GM21526 (cell line): ENCODE measurements at regions not wholly inside any gene's neighbourhood (a gene's known extent, or its start where the extent isn't known, plus 50 kb on each side); places are given as distances from the start of the nearest gene placed in this dataset.

Experiments used
- ATAC-seq: cut with Tn5 transposase; IDR thresholded peaks from one replicate; pipeline ENCODE4 v1.9.1; 2021; ENCODE audit warnings: moderate library complexity; ENCODE audit not compliant: unreplicated experiment, low FRiP score

- no peak for ATAC-seq
These were observed 118.3 kb upstream of the NCK2 start for GRCh38 chr2:105626212-105626965.

GRCh38 chr2:105625632-105626031 is 119.1 kb upstream of the NCK2 start:
- no peak for ATAC-seq

- no peak for ATAC-seq
These were observed 123.7 kb upstream of the NCK2 start for GRCh38 chr2:105621038-105621437.

DNA sequence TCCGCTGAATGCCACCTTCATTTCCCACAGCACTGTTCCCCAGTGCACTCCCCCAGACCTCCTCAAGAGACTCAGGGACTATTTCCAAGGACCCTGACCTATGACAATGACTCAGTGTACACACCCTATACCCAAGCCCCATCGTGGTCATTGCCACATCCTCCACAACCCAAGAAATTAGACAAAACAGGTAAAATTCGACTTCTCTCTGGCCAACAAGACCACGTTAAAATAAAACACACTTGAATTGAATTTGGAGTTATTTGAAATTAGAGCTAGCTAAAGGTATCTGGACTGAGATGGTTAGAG is 126.4 kb upstream of the NCK2 start:
- no peak for ATAC-seq

GRCh38 chr2:105617631-105618350 is 126.9 kb upstream of the NCK2 start:
- ATAC-seq = no peak

GRCh38 chr2:105615305-105615704 is 129.4 kb upstream of the NCK2 start:
- no peak for ATAC-seq

- no peak for ATAC-seq
These were observed 132.8 kb upstream of the NCK2 start for GRCh38 chr2:105611811-105612424.

DNA sequence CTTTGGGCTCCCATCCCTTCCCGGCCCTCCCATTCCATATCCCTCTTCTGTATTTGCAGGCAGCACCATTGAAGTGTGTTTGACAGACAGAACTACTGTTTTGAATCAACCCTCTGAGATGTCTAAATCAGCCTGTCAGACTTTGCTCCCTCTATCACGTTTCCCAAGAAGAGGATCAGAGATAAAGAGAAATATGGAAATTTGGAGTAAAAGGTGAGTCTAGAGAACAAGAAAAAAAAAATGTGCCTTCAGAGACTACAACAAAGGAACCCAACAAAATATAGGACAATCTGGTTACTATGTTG is 133.4 kb upstream of the NCK2 start:
- ATAC-seq = no peak

- no peak for ATAC-seq
These were observed 134.0 kb upstream of the NCK2 start for GRCh38 chr2:105610576-105611332.

DNA sequence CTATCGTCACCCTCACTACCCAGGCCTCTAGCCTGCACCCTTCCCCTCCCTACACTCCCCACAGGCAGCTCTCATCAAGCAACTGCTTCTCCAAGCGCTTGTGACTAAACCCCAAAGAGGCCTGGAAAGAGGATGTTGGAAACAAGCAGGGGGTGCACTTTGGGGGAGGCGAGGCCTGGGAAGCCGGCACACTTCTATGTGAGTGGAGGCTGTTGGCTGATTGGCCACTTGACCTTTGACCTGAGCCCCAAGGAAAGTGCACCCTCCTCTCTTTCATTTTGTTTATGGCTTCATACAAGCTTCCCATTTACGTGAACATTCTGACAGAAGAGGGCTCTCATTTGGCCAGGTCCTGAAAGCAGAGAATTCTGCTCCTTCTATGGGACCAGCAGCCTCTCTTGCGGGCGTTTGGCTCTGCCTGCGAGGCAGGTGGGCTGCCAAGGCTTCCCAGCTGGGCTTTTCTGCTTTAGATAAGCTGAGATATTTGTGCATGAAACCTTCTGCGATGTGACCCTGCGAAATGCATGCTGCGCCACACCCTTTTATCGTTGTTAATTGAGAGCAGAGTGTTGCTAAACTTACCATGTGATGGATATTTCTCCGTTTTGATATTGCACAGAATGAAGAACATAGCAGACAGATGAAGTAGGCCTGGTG is 134.8 kb upstream of the NCK2 start:
- ATAC-seq = no peak

- no peak for ATAC-seq
These were observed 136.7 kb upstream of the NCK2 start for GRCh38 chr2:105607920-105608504.

DNA sequence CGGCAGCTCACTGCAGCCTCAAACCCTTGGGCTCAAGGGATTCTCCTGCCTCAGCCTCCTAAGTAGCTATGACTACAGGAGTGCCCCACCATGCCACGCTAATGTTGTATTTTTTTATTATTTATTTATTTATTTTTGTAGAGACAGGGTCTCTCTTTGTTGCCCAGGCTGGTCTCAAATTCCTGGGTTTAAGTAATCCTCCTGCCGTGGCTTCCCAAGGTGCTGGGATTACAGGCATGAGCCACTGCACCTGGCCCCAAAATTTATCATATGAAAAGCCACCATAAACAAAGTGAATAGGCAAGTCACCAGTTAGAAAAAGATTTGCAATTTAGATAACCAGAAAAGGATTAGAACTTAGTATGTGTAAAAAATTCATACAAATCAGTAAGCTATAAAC is 138.6 kb upstream of the NCK2 start:
- no peak for ATAC-seq

GRCh38 chr2:105604938-105605337 is 139.8 kb upstream of the NCK2 start:
- ATAC-seq = no peak

DNA sequence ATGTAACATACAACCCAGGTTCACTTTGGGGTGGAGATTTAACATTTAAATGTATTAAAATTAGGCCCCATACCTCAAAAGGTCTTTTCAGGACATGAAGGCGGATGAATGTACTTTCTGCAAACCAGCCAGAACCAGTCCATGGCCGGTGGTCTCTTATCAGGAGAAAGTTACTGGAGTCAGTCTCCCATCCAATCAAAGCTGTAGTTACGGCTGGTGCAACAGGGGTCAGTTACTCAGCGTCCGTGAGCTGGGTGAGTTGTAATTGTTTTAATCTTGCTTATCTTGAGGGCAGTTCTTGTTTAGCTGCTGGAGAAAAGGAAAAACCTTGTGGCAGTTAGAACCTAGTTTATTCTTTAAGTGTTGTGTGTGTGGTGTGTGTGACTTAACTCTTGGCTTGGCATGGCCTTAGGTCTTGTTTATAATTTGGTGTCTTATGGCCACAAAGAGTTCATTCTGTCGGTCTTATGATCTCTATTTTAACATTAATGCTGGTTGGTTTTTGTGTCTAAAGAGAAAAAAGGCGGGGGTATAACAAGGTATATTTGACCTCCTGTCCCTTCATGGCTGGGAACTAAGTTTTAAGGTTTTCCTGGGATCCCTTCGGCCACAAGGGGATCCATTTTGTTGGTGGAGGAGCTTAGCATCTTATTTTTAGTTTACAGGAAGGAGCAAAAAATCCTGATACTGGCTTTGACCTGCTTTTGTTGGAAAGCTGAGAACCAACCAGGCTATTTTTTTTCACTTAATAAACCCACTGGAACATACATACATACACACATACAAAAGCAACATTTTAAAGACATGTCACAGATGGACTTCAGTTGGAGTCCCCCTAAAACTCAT is 143.5 kb upstream of the NCK2 start:
- ATAC-seq = no peak

- no peak for ATAC-seq
These were observed 144.1 kb upstream of the NCK2 start for GRCh38 chr2:105600602-105600948.

GRCh38 chr2:105600037-105600442 is 144.7 kb upstream of the NCK2 start:
- ATAC-seq = no peak

GRCh38 chr2:105598829-105599698 is 145.6 kb upstream of the NCK2 start:
- no peak for ATAC-seq
